K562 (cell line): ENCODE measurements at regions not wholly inside any gene's neighbourhood (a gene's known extent, or its start where the extent isn't known, plus 50 kb on each side); places are given as distances from the start of the nearest gene placed in this dataset.

Source experiments
- ARID1B ChIP-seq: fragments of 450-650 bp; IDR thresholded peaks from 2 replicates; pipeline ENCODE4 v1.6.1; 2016; ENCODE audit warnings: antibody characterized with exemption, mild to moderate bottlenecking, inconsistent platforms
- BHLHE40 ChIP-seq: IDR thresholded peaks from 2 replicates; pipeline ENCODE4 v1.6.1; 2011; ENCODE audit warnings: low read length, improper control_type of control experiment
- BMI1 ChIP-seq: fragments of 150-350 bp; IDR thresholded peaks from 2 replicates; pipeline ENCODE4 v1.6.1; 2014; ENCODE audit warnings: low read length
- BRF1 ChIP-seq: IDR thresholded peaks from 3 replicates; pipeline ENCODE4 v1.6.1; 2011; ENCODE audit warnings: borderline replicate concordance, mild to moderate bottlenecking; ENCODE audit not compliant: insufficient read length; ENCODE audit errors: extremely low read depth
- BRF2 ChIP-seq: IDR thresholded peaks from 3 replicates; pipeline ENCODE4 v1.6.1; 2011; ENCODE audit warnings: borderline replicate concordance, mild to moderate bottlenecking; ENCODE audit not compliant: insufficient read length, insufficient read depth
- CBFA2T3 ChIP-seq: fragments of 450-650 bp; IDR thresholded peaks from 2 replicates; pipeline ENCODE4 v1.6.1; 2017
- CSDE1 ChIP-seq, 2 experiments: fragments of 450-650 bp; IDR thresholded peaks; 2 replicates each; pipeline ENCODE4 v1.6.1; 2016; ENCODE audit warnings: mild to moderate bottlenecking in 1 of 2
- ELK3 ChIP-seq: fragments of 450-650 bp; formaldehyde crosslinking; IDR thresholded peaks from 2 replicates; pipeline ENCODE4 v1.4.0; 2020; ENCODE audit warnings: mild to moderate bottlenecking
- ESRRB ChIP-seq: fragments of 250-450 bp; sonication (Bioruptor Pico); IDR thresholded peaks from 2 replicates; pipeline ENCODE4 v1.5.0; 2020; ENCODE audit warnings: mild to moderate bottlenecking, moderate library complexity, borderline replicate concordance
- EZH2 ChIP-seq: IDR thresholded peaks from 2 replicates; pipeline ENCODE4 v1.6.1; 2012; ENCODE audit warnings: low read depth, mild to moderate bottlenecking, inconsistent platforms, low read length, borderline replicate concordance
- HCFC1 ChIP-seq: IDR thresholded peaks from 2 replicates; pipeline ENCODE4 v1.6.1; 2012; ENCODE audit warnings: low read depth, low read length, improper control_type of control experiment
- HLTF ChIP-seq: fragments of 450-650 bp; IDR thresholded peaks from 2 replicates; pipeline ENCODE4 v1.6.1; 2016
- HMG20B ChIP-seq: fragments of 250-450 bp; sonication (Bioruptor Pico); IDR thresholded peaks from 2 replicates; pipeline ENCODE4 v1.5.0; 2021; ENCODE audit warnings: mild to moderate bottlenecking
- KDM1A ChIP-seq, 2 experiments: fragments of 450-650 bp; IDR thresholded peaks; 2 replicates each; pipeline ENCODE4 v1.6.1; 2016; ENCODE audit warnings: mild to moderate bottlenecking in 2 of 2
- KDM2B ChIP-seq: fragments of 250-450 bp; sonication (Bioruptor Pico); IDR thresholded peaks from 2 replicates; pipeline ENCODE4 v1.8.0; 2021; ENCODE audit warnings: mild to moderate bottlenecking, moderate library complexity
- MAFG ChIP-seq: fragments of 450-650 bp; conservative IDR thresholded peaks from 2 replicates; pipeline ENCODE4 v1.6.1; 2016; ENCODE audit warnings: missing genetic modification characterization, missing compliant biosample characterization
- MED1 ChIP-seq: sonication (generic); formaldehyde crosslinking; IDR thresholded peaks from 2 replicates; pipeline ENCODE4 v1.8.1; 2023; ENCODE audit warnings: missing genetic modification reagents, borderline replicate concordance
- NBN ChIP-seq: fragments of 450-650 bp; IDR thresholded peaks from 2 replicates; pipeline ENCODE4 v1.6.1; 2016; ENCODE audit warnings: low read depth, mild to moderate bottlenecking
- NFATC3 ChIP-seq: fragments of 450-650 bp; IDR thresholded peaks from 2 replicates; pipeline ENCODE4 v1.6.1; 2017; ENCODE audit warnings: mild to moderate bottlenecking
- NR3C1 ChIP-seq: sonication (generic); formaldehyde crosslinking; IDR thresholded peaks from 2 replicates; pipeline ENCODE4 v1.8.1; 2022; ENCODE audit warnings: missing genetic modification reagents
- OTX1 ChIP-seq: fragments of 450-650 bp; formaldehyde crosslinking; IDR thresholded peaks from 2 replicates; pipeline ENCODE4 v1.4.0; 2022; ENCODE audit warnings: mild to moderate bottlenecking
- PHB2 ChIP-seq: fragments of 450-650 bp; IDR thresholded peaks from 2 replicates; pipeline ENCODE4 v1.6.1; 2017; ENCODE audit warnings: low read depth
- POU5F1 ChIP-seq: fragments of 150-350 bp; IDR thresholded peaks from 2 replicates; pipeline ENCODE4 v1.6.1; 2014; ENCODE audit warnings: borderline replicate concordance, low read length, low read depth, mild to moderate bottlenecking; ENCODE audit not compliant: partially characterized antibody
- SMC3 ChIP-seq: conservative IDR thresholded peaks from 2 replicates; pipeline ENCODE4 v1.6.1; 2011; ENCODE audit warnings: low read depth, low read length, improper control_type of control experiment; ENCODE audit not compliant: insufficient read depth
- SP2 ChIP-seq: IDR thresholded peaks from 2 replicates; pipeline ENCODE4 v1.6.1; 2011; ENCODE audit warnings: mild to moderate bottlenecking, low read depth, low read length, moderate library complexity; ENCODE audit not compliant: poor library complexity, severe bottlenecking; ENCODE audit errors: extremely low read depth
- SREBF2 ChIP-seq: sonication (generic); formaldehyde crosslinking; IDR thresholded peaks from 2 replicates; pipeline ENCODE4 v1.4.0; 2020; ENCODE audit warnings: mild to moderate bottlenecking, missing genetic modification reagents
- SRSF7 ChIP-seq: fragments of 200-400 bp; formaldehyde crosslinking; optimal IDR thresholded peaks from 2 replicates; pipeline ENCODE3; 2017; ENCODE audit warnings: mild to moderate bottlenecking, low read depth, low read length
- TBP ChIP-seq: optimal IDR thresholded peaks from 2 replicates; pipeline ENCODE3; 2011; ENCODE audit warnings: low read depth, low read length, improper control_type of control experiment
- ZBTB2 ChIP-seq: fragments of 450-650 bp; IDR thresholded peaks from 2 replicates; pipeline ENCODE4 v1.6.1; 2016; ENCODE audit warnings: antibody characterized with exemption
- ZNF165 ChIP-seq: fragments of 250-450 bp; sonication (Bioruptor Pico); IDR thresholded peaks from 2 replicates; pipeline ENCODE4 v1.4.0; 2020; ENCODE audit warnings: borderline replicate concordance

GRCh38 chr7:136324073-136324704, 347.0 kb upstream of the MTPN start (continued):
- TF ChIP-seq BRF2 (no peak), KDM2B (no peak), HLTF (no peak), OTX1 (CRISPR knock-in tag) (no peak), PHB2 (no peak), SP2 (no peak), TBP (peak; percentile 36), NFATC3 (no peak), MED1 (CRISPR knock-in tag) (no peak), BHLHE40 (peak; percentile 79), EZH2 (no peak), HMG20B (CRISPR knock-in tag) (no peak), NR3C1 (no peak), SREBF2 (CRISPR knock-in tag) (no peak), ELK3 (CRISPR knock-in tag) (no peak), BMI1 (no peak), CSDE1 (IDR thresholded peaks at IDR 0.05) (no peak), ZNF165 (CRISPR knock-in tag) (no peak), NBN (no peak), CBFA2T3 (no peak), SMC3 (no peak), KDM1A (IDR thresholded peaks at IDR 0.05) (no peak), POU5F1 (no peak), ZBTB2 (no peak), MAFG (tag) (peak; percentile 93), SRSF7 (no peak), BRF1 (no peak), ESRRB (CRISPR knock-in tag) (no peak), ARID1B (peak; percentile 53), HCFC1 (no peak)
